Left hindlimb (tissue), 1 donor: ENCODE measurements at regions not wholly inside any gene's neighbourhood (a gene's known extent, or its start where the extent isn't known, plus 50 kb on each side); places are given as distances from the start of the nearest gene placed in this dataset.
"Not testable (repeated sequence)": the region's sequence is repeated elsewhere in the genome, so short reads cannot be mapped to it uniquely, and the experiment has no call there.

ENCODE experiments used
- DNase-seq: peaks from one replicate; pipeline ENCODE4 v3.0.0-alpha.2; 2018

- no peak for DNase-seq
Measured at GRCh38 chr6:141488488-141488887, 644.2 kb upstream of the GJE1 start.

DNA sequence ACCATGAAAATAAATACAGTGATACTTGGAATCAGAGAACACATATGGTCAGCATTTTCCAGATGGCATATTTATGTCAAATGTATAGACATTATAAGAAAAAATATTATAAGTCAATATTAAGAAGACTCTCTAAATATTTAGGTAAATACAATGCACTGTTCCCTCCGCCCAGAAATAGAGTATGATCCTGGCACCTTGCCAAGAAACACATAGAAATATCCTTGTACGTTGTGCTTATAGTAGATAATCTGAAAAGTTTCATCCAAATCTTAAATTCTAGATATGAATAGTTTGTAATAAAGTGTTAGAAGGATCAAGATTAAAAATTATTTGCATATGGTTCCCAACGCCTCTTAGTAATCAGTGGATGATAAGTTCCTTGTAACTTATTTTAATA, 645.8 kb upstream of the GJE1 start:
- no peak for DNase-seq

DNA sequence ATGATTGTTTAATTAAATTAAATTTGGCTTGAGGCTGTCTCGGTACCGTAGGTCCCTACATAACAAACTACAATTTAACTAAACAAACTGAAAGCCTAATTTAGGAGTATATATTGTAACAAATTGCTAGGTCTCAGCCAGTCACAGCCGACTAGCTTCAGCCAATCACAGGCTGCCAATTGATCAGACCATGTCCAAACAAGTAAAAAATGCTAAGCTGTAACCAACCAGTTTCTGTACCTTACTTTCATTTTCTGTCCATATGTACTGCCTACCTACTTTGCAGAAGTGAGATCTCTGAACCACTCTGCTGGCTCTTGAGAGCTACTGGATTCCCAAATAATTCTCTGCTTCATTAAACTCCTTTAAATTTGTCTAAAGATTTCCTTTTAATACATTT, 648.0 kb upstream of the GJE1 start:
- no peak for DNase-seq

- peak; percentile 63 for DNase-seq
Measured at GRCh38 chr6:141483598-141484061, 649.1 kb upstream of the GJE1 start.

- DNase-seq, result no peak
Measured at GRCh38 chr6:141482796-141483597, 649.7 kb upstream of the GJE1 start.

DNA sequence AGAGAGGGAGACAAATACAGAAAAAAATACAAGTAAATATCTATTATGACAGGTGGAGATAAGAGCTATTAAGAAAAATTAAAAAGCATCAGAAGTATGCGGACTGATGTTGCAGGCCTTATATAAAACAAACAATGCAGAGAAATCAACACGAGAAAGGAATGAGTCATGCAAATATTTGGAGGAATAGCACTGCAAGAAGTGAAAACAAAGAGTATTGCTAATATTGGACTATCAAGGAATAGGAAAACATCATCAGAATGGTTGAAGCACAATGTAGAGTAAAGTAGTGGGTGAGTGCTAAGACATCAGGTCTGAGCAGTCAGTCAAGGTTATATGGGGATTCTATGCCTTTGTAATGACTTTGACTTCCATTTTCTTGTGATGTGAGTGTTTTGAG, 657.5 kb upstream of the GJE1 start:
- no peak for DNase-seq

- no peak for DNase-seq
Measured at GRCh38 chr6:141472162-141472928, 660.4 kb upstream of the GJE1 start.

DNA sequence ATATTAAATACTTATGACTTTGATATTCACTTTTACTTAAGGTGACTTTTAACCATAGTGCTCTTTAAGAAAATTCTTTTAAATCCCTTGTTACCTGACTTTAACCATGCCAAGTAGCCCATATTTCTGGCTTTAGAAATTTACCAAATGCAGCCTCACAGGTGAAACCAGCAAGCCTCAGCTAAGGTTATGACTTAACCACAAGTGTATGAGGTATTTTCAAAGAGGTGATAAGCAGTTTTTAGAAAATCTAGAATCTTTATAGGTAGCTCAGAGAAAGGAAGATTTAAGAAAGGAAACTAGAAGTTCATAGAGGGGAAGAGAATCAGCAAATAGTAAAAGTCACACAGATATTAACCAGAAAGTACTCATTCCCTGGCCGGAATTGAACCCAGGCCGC, 661.9 kb upstream of the GJE1 start:
- no peak for DNase-seq

DNA sequence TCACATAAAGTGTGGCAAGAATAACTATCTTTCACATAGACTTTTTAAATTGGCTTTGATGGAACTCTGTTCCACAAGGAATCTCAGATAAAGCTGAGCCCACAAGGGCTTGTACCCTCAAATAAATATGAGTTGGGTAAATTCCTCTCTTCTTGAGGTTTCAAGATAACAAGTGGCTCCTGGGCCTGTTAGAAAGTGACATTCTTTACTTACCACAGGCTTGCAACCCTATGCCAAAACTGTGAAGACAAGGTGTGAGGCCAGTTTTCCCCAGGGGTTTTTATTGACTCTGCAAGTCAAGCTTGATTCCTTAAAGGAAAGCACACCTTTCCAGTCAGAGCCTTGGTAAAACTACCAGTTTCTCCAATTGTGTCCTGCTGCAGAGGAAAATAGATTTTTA, 664.8 kb upstream of the GJE1 start:
- no peak for DNase-seq

DNA sequence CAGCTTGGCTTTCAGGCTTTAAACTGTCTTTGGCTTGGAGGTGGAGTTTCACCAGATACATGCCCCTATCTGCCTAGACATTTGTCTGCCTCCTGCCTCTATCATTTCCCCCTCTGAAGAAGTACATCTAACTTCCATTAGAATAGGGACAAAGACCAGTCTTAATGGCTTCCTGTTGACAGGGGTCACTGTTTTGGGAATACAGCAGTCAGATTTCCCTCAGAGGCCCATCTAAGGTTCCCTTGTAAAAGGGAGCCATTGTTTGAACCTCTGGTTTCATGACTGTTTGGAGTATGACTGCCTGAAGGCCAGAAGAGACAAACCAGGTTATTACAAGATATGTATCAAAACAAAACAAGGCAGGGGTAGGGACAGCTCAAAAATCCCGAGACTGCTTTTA, 665.7 kb upstream of the GJE1 start:
- no peak for DNase-seq

DNA sequence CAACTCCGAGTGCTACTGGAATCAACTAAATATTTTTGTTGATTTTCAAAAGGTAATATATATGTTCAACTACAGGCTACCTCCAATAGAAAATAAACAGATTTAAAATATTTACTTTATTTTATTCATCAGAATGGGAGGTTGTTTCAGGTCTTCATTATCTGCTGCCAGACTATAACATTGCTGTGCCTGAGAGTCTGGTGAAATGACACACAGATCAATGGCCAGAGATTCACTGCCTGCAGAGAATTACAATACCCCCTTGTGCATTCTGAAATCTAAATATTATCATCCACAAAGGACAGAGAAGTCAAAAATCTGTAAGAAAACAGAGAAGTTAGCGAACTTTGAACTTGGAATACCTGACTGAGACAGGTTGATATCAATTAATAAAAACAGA, 667.8 kb upstream of the GJE1 start:
- no peak for DNase-seq

- no peak for DNase-seq
Measured at GRCh38 chr6:141464490-141464889, 668.2 kb upstream of the GJE1 start.

DNA sequence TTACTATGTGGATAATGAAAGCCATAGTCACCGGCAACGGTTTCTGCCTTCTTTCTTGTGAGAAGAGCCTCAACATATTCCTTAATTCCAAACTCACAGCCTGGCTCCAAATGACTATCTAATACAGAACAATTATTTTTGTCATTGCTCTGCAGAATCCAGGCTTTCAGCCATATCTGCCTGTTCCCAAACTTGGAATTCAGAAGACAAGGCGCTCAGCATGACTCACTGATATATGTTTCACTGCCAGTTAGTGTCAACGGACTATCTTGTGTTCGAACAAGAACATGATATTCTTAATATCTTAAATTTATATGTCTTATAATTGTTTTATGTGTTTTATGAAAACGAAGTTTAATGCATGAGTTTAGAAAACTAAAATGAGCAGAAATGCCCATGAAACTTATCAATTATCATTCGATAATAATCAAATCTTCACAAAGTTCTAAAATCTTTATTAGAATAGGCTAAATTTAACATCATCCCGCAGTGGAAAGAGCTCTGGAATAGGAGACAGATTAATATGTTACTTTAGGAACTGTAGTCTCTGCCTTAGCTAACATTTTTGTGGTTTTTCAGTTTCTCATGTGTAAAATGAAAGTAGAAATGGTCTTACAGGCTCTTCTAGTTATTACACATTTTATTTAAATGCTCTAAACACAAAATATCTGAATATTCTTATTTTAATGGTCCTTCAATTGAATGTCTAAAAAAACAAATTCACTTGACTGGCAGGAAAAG, 669.3 kb upstream of the GJE1 start:
- no peak for DNase-seq

- no peak for DNase-seq
Measured at GRCh38 chr6:141460743-141461484, 671.8 kb upstream of the GJE1 start.

DNA sequence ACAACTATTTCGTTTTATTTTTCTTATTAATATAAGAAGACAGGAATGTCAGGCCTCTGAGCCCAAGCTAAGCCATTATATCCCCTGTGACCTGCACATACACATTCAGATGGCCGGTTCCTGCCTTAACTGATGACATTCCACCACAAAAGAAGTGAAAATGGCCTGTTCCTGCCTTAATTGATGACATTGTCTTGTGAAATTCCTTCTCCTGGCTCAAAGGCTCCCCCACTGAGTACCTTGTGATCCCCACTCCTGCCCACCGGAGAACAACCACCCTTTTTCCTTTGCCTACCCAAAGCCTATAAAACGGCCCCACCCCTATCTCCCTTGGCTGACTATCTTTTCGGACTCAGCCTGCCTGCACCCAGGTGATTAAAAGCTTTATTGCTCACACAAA, 672.5 kb upstream of the GJE1 start:
- DNase-seq, result not testable (repeated sequence)

GRCh38 chr6:141457984-141458383, 674.7 kb upstream of the GJE1 start:
- DNase-seq, result not testable (repeated sequence)

DNA sequence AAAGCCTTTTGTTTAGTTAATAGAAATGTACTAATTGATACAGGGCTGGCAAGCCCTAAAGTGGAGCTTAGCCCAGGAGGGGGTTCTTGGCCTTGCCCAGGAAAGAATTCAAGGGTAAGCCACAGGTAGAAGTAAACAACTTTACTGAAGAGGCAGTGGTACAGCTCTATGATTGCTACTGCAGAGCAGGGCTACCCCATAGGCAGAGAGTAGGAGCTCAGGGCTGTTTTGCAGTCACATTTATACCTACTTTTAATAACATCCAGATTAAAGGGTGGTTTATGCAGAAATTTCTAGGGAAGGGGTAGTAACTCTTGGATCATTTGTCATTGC, 680.4 kb upstream of the GJE1 start:
- no peak for DNase-seq

GRCh38 chr6:141451511-141452353, 681.0 kb upstream of the GJE1 start:
- no peak for DNase-seq

- no peak for DNase-seq
Measured at GRCh38 chr6:141451181-141451510, 681.6 kb upstream of the GJE1 start.

- no peak for DNase-seq
Measured at GRCh38 chr6:141445928-141446628, 686.6 kb upstream of the GJE1 start.

DNA sequence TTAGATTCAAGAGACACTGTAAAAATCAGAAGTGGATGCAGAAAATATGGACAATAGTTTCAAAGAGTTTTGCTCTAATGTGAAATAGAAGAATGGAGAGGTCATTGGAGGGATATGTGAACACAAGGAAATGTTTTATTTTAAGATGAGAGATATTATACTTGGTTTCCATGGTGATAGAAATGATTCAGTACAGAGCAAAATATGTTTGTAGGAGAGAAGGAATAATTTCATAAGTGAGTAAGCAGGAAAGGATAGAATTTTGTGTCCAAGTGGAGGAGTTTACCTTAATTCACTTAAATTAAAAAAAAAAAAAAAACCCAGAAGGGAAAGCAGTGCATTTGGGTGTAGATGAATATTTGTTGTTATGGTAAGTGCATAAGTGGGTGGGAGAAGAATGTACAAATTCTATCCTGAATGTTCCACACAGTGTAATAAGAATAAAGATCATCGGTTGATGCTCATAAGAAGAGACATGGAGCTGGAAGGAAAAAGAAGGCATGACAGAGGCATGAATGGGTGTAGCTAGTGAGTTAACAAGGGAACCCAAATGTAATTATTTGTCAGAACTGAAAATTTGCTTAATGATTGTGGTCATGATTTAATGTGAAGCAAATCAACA, 688.9 kb upstream of the GJE1 start:
- no peak for DNase-seq
